ENCODE measurements at regions not wholly inside any gene's neighbourhood (a gene's known extent, or its start where the extent isn't known, plus 50 kb on each side); places are given as distances from the start of the nearest gene placed in this dataset.

- TF ChIP-seq CREB1 (CRISPR knock-in tag; IDR thresholded peaks at IDR 0.05; ENCODE audit: low read depth): no peak
- no peak for TF ChIP-seq POLR2AphosphoS5 (IDR thresholded peaks at IDR 0.05; ENCODE audit: low read depth)
- TF ChIP-seq, protein P1, sequence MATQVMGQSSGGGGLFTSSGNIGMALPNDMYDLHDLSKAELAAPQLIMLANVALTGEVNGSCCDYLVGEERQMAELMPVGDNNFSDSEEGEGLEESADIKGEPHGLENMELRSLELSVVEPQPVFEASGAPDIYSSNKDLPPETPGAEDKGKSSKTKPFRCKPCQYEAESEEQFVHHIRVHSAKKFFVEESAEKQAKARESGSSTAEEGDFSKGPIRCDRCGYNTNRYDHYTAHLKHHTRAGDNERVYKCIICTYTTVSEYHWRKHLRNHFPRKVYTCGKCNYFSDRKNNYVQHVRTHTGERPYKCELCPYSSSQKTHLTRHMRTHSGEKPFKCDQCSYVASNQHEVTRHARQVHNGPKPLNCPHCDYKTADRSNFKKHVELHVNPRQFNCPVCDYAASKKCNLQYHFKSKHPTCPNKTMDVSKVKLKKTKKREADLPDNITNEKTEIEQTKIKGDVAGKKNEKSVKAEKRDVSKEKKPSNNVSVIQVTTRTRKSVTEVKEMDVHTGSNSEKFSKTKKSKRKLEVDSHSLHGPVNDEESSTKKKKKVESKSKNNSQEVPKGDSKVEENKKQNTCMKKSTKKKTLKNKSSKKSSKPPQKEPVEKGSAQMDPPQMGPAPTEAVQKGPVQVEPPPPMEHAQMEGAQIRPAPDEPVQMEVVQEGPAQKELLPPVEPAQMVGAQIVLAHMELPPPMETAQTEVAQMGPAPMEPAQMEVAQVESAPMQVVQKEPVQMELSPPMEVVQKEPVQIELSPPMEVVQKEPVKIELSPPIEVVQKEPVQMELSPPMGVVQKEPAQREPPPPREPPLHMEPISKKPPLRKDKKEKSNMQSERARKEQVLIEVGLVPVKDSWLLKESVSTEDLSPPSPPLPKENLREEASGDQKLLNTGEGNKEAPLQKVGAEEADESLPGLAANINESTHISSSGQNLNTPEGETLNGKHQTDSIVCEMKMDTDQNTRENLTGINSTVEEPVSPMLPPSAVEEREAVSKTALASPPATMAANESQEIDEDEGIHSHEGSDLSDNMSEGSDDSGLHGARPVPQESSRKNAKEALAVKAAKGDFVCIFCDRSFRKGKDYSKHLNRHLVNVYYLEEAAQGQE (IDR thresholded peaks at IDR 0.05; ENCODE audit: unreplicated experiment): no peak
These were observed 528.0 kb downstream of the CPS1 start (continued) for GRCh38 chr2:211084352-211084751.

DNA sequence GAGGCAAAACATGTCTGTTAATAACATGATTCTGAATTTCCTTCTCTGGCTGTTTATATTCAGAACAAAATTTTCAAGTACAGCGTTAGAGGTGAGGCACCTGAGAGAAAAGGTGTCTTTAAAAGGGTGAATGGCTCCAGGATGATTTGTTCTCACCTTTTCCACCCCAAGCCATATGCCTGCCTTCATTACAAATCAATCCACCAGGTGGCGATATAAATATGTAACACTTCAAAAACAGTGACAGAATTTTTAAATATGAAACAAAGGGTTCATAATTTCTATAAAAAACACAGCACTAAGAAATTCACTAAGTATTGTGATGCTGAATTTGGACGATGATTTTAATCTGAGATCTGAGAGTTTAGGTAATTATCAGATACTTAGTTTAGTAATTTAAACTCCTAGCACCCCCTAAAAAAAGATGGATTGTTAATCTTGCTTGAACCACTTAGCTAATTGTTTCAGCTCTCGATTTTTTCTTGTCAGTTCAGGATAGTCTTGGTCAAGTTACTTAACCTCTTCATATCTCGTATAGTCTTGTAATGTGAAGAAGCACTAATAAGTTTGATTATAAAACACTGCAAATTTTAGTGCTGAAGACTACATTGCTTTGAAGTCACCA, 528.8 kb downstream of the CPS1 start:
- Mint-ChIP-seq H3K27me3 (ENCODE audit: insufficient read depth, low read depth, poor library complexity) (no peaks in the 10 kb centered on the region), H3K4me1 (peaks cover 3% of the 10 kb centered on the region; the same call in 2 of the 3 replicates), H3K9me3 (no peaks in the 10 kb centered on the region), H3K27ac (no peak overlapping the region), H3K36me3 (ENCODE audit: low read depth) (no peaks in the 10 kb centered on the region), H3K4me3 (no peak overlapping the region)
- Histone ChIP-seq H3K4me2 (no peak overlapping the region), H3K4me1 (ENCODE audit: insufficient read depth) (no peaks in the 10 kb centered on the region), H3K4me3 (no peak overlapping the region), H3K9me2 (ENCODE audit: insufficient read depth) (no peaks in the 10 kb centered on the region), H4K20me1 (replicated peaks; ENCODE audit: insufficient read depth) (no peaks in the 10 kb centered on the region), H3K79me2 (replicated peaks; ENCODE audit: insufficient read depth) (no peaks in the 10 kb centered on the region), H3K36me3 (ENCODE audit: insufficient read depth) (no peaks in the 10 kb centered on the region), H3K27me3 (ENCODE audit: insufficient read depth) (no peaks in the 10 kb centered on the region), H3F3A (replicated peaks; ENCODE audit: low read depth) (no peaks in the 10 kb centered on the region), H2AFZ (no peak overlapping the region), H3K27ac (ENCODE audit: low read depth) (no peak overlapping the region)
- TF ChIP-seq STAT1 (IDR thresholded peaks at IDR 0.05; ENCODE audit: unreplicated experiment): no peak
- TF ChIP-seq, protein P1 (IDR thresholded peaks at IDR 0.05; ENCODE audit: unreplicated experiment): no peak
- TF ChIP-seq, protein P2, sequence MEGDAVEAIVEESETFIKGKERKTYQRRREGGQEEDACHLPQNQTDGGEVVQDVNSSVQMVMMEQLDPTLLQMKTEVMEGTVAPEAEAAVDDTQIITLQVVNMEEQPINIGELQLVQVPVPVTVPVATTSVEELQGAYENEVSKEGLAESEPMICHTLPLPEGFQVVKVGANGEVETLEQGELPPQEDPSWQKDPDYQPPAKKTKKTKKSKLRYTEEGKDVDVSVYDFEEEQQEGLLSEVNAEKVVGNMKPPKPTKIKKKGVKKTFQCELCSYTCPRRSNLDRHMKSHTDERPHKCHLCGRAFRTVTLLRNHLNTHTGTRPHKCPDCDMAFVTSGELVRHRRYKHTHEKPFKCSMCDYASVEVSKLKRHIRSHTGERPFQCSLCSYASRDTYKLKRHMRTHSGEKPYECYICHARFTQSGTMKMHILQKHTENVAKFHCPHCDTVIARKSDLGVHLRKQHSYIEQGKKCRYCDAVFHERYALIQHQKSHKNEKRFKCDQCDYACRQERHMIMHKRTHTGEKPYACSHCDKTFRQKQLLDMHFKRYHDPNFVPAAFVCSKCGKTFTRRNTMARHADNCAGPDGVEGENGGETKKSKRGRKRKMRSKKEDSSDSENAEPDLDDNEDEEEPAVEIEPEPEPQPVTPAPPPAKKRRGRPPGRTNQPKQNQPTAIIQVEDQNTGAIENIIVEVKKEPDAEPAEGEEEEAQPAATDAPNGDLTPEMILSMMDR (conservative IDR thresholded peaks at IDR 0.05; ENCODE audit: low read depth in 2 of 2): peak; percentile 62 to 89
- DNase-seq (ENCODE audit: low spot score) (peak; percentile 77), ATAC-seq (peak; percentile 80)

All from GM23338 (cell line).